ENCODE measurements at regions not wholly inside any gene's neighbourhood (a gene's known extent, or its start where the extent isn't known, plus 50 kb on each side); places are given as distances from the start of the nearest gene placed in this dataset.

DNA sequence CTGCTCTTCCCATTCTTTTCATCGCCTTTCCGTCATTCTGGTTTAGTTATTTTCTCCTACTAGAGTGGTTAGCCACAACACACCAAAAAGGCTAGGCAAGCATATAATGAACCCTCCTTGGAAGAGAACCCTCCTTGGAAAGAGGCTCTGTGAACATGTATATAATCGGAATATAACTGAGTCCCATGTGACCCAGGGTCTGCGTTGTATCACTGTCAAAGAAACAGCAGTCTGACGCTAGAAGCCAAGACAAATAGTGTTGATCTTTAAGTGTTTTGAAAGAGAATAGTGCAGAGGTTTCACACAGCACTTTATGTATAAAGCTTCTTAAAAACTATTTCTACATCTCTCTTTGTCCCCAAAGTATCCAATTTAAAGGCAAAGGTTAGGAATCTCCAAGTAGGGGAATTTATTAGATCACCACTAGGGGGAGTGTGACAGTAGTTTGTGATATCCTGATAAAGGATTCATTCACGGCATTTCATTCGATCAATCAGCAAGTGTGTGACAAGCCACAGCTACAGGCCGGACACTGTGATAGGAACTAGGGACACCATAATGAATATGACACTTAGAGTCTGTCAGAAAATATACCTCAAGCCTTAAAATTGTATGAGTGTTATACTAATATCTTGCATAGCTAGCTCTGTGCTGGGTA lies 395.3 kb downstream of the CD109 start:
- TF ChIP-seq, protein P1, sequence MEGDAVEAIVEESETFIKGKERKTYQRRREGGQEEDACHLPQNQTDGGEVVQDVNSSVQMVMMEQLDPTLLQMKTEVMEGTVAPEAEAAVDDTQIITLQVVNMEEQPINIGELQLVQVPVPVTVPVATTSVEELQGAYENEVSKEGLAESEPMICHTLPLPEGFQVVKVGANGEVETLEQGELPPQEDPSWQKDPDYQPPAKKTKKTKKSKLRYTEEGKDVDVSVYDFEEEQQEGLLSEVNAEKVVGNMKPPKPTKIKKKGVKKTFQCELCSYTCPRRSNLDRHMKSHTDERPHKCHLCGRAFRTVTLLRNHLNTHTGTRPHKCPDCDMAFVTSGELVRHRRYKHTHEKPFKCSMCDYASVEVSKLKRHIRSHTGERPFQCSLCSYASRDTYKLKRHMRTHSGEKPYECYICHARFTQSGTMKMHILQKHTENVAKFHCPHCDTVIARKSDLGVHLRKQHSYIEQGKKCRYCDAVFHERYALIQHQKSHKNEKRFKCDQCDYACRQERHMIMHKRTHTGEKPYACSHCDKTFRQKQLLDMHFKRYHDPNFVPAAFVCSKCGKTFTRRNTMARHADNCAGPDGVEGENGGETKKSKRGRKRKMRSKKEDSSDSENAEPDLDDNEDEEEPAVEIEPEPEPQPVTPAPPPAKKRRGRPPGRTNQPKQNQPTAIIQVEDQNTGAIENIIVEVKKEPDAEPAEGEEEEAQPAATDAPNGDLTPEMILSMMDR (IDR thresholded peaks at IDR 0.05), result no peak
- no peak overlapping the region for H3K27ac ChIP-seq
- no peaks in the 10 kb centered on the region for H3K36me3 ChIP-seq
- H3K4me3 ChIP-seq (ENCODE audit: low read depth in 1 of 2, low read length in 1 of 2), result no peak overlapping the region
- H3K4me1 ChIP-seq (ENCODE audit: control insufficient read depth in 1 of 2, insufficient read depth in 1 of 2, low read depth in 1 of 2, low read length in 1 of 2), result no peaks in the 10 kb centered on the region
- no peaks in the 10 kb centered on the region for H3K27me3 ChIP-seq
- no peaks in the 10 kb centered on the region for H3K9me3 ChIP-seq

GRCh38 chr6:74087899-74088298 lies 391.9 kb downstream of the CD109 start:
- H3K9me3 ChIP-seq, result no peaks in the 10 kb centered on the region
- H3K27ac ChIP-seq, result no peak overlapping the region
- no peak overlapping the region for H3K4me3 ChIP-seq (ENCODE audit: low read depth in 1 of 2, low read length in 1 of 2)
- no peaks in the 10 kb centered on the region for H3K4me1 ChIP-seq (ENCODE audit: control insufficient read depth in 1 of 2, insufficient read depth in 1 of 2, low read depth in 1 of 2, low read length in 1 of 2)
- no peaks in the 10 kb centered on the region for H3K36me3 ChIP-seq
- no peaks in the 10 kb centered on the region for H3K27me3 ChIP-seq
- TF ChIP-seq, protein P1 (IDR thresholded peaks at IDR 0.05), result no peak

- Histone ChIP-seq H3K4me1 (ENCODE audit: control insufficient read depth in 1 of 2, insufficient read depth in 1 of 2, low read depth in 1 of 2, low read length in 1 of 2) (no peaks in the 10 kb centered on the region), H3K27ac (no peak overlapping the region), H3K9me3 (no peaks in the 10 kb centered on the region), H3K4me3 (ENCODE audit: low read depth in 1 of 2, low read length in 1 of 2) (no peak overlapping the region), H3K36me3 (no peaks in the 10 kb centered on the region), H3K27me3 (no peaks in the 10 kb centered on the region)
- TF ChIP-seq, protein P1 (IDR thresholded peaks at IDR 0.05), result no peak
Observed at GRCh38 chr6:74075896-74076295, 379.9 kb downstream of the CD109 start.

DNA sequence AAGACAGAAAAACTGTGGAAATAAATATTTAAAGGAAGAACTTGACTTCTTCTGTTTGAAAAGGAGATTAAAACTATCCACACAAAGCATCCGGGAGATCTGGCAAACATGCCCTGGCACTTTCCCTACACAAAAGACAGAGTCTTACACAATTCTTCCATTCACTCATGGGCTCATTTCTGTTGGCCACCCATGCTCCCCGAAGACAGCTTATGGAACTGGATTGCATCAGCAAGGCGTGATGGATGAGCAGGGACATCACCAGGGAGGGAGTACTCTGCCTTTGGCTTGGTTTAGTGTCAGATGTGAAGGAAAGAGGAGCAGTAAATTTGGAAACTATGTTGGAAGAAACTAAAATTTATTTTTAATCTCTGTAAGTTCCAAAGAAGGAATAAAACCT lies 379.3 kb downstream of the CD109 start:
- Histone ChIP-seq H3K27me3 (no peaks in the 10 kb centered on the region), H3K4me1 (ENCODE audit: control insufficient read depth in 1 of 2, insufficient read depth in 1 of 2, low read depth in 1 of 2, low read length in 1 of 2) (no peaks in the 10 kb centered on the region), H3K4me3 (ENCODE audit: low read depth in 1 of 2, low read length in 1 of 2) (no peak overlapping the region), H3K27ac (no peak overlapping the region), H3K9me3 (no peaks in the 10 kb centered on the region), H3K36me3 (no peaks in the 10 kb centered on the region)
- TF ChIP-seq, protein P1 (IDR thresholded peaks at IDR 0.05), result no peak

GRCh38 chr6:74074645-74075044 lies 378.6 kb downstream of the CD109 start:
- Histone ChIP-seq H3K9me3 (no peaks in the 10 kb centered on the region), H3K27ac (no peak overlapping the region), H3K4me3 (ENCODE audit: low read depth in 1 of 2, low read length in 1 of 2) (no peak overlapping the region), H3K36me3 (no peaks in the 10 kb centered on the region), H3K4me1 (ENCODE audit: control insufficient read depth in 1 of 2, insufficient read depth in 1 of 2, low read depth in 1 of 2, low read length in 1 of 2) (no peaks in the 10 kb centered on the region), H3K27me3 (no peaks in the 10 kb centered on the region)
- TF ChIP-seq, protein P1 (IDR thresholded peaks at IDR 0.05), result no peak
